GM20000 (cell line): ENCODE measurements at regions not wholly inside any gene's neighbourhood (a gene's known extent, or its start where the extent isn't known, plus 50 kb on each side); places are given as distances from the start of the nearest gene placed in this dataset.

Experiments used
- DNase-seq: peaks from one replicate; pipeline ENCODE4 v3.0.0; 2012; ENCODE audit warnings: low spot score
- CTCF ChIP-seq: IDR thresholded peaks from 2 replicates; pipeline ENCODE4 v1.5.1; 2012; ENCODE audit warnings: mild to moderate bottlenecking, control low read depth; ENCODE audit errors: extremely low read depth, missing control alignments

GRCh38 chrY:7753711-7754110, 842.2 kb upstream of the AMELY start:
- TF ChIP-seq CTCF: no peak
- DNase-seq: no peak

- TF ChIP-seq CTCF: no peak
- DNase-seq: no peak
These were observed 835.2 kb upstream of the AMELY start for GRCh38 chrY:7746781-7747180.

GRCh38 chrY:7745581-7745901, 834.0 kb upstream of the AMELY start:
- TF ChIP-seq CTCF: no peak
- no peak for DNase-seq

- no peak for TF ChIP-seq CTCF
- no peak for DNase-seq
These were observed 833.4 kb upstream of the AMELY start for GRCh38 chrY:7744691-7745580.

- DNase-seq: no peak
- TF ChIP-seq CTCF: no peak
These were observed 825.4 kb upstream of the AMELY start for GRCh38 chrY:7736847-7737365.

- TF ChIP-seq CTCF: no peak
- no peak for DNase-seq
These were observed 820.1 kb upstream of the AMELY start for GRCh38 chrY:7731651-7732050.

- no peak for TF ChIP-seq CTCF
These were observed 819.1 kb upstream of the AMELY start for GRCh38 chrY:7730664-7731063.

More at GRCh38 chrY:7730664-7731063, 819.1 kb upstream of the AMELY start:
- DNase-seq: no peak
